SK-N-SH (cell line): ENCODE measurements at regions not wholly inside any gene's neighbourhood (a gene's known extent, or its start where the extent isn't known, plus 50 kb on each side); places are given as distances from the start of the nearest gene placed in this dataset.

Experiments used
- CTCF ChIA-PET: fragments of 300-600, 350-600 bp; formaldehyde crosslinking; extraction: SDS; loops from one replicate; lab custom pipeline; 2021; lab: Yijun Ruan, JAX
- POLR2A ChIA-PET: fragments of 350-600 bp; sonication (Branson Sonifier 250); formaldehyde crosslinking; extraction: SDS; loops from one replicate; lab custom pipeline; 2020; ENCODE audit warnings: antibody characterized with exemption, inconsistent platforms; lab: Yijun Ruan, JAX
- DNase-seq: peaks from one replicate; pipeline ENCODE4 v3.0.0; 2012
- H2AFZ ChIP-seq: fragments of 200-600 bp; sonication (generic); 2 replicates; pipeline ENCODE4 v1.8.1; 2016; ENCODE audit warnings: antibody characterized with exemption, mild to moderate bottlenecking, low read depth
- H3F3A ChIP-seq: fragments of 200-600 bp; sonication (generic); replicated peaks from 2 replicates; pipeline ENCODE3; 2016; ENCODE audit warnings: antibody characterized with exemption, mild to moderate bottlenecking; ENCODE audit not compliant: insufficient read depth
- H3K27ac ChIP-seq, 2 experiments: fragments of 200-500 bp in 1 of 2; fragments of 200-600 bp in 1 of 2; sonication (Bioruptor generic) in 1 of 2; sonication (generic), shearing (Covaris generic) in 1 of 2; 2 replicates each; pipeline versions ENCODE4 v1.5.1 to v1.6.1; 2014 to 2016; ENCODE audit warnings: low read depth in 2 of 2, inconsistent platforms in 1 of 2, low read length in 1 of 2, mild to moderate bottlenecking in 1 of 2, mixed read lengths in 1 of 2
- H3K27me3 ChIP-seq: fragments of 200-600 bp; sonication (generic), shearing (Covaris generic); 2 replicates; pipeline ENCODE4 v1.6.1; 2016; ENCODE audit warnings: mixed run types; ENCODE audit not compliant: insufficient read depth
- H3K36me3 ChIP-seq, 2 experiments: fragments of 200-500 bp in 1 of 2; fragments of 200-600 bp in 1 of 2; sonication (Bioruptor generic) in 1 of 2; sonication (generic) in 1 of 2; replicated peaks in 1 of 2; 2 replicates each; pipeline versions ENCODE3 to v1.5.1; 2014 to 2016; ENCODE audit warnings: low read length in 1 of 2, mild to moderate bottlenecking in 1 of 2; ENCODE audit not compliant: insufficient read depth in 2 of 2, control insufficient read depth in 1 of 2
- H3K4me1 ChIP-seq, 2 experiments: fragments of 200-500 bp in 1 of 2; fragments of 200-600 bp in 1 of 2; sonication (Bioruptor generic) in 1 of 2; sonication (generic), shearing (Covaris generic) in 1 of 2; 2 replicates each; pipeline versions ENCODE4 v1.5.1 to v1.6.1; 2014 to 2016; ENCODE audit warnings: low read depth in 1 of 2, low read length in 1 of 2, mixed run types in 1 of 2; ENCODE audit not compliant: insufficient read depth in 2 of 2, control insufficient read depth in 1 of 2
- H3K4me2 ChIP-seq: fragments of 200-600 bp; sonication (generic), shearing (Covaris generic); 2 replicates; pipeline ENCODE4 v1.6.1; 2017; ENCODE audit warnings: mixed run types
- H3K4me3 ChIP-seq, 2 experiments: fragments of 200-500 bp in 1 of 2; fragments of 200-600 bp in 1 of 2; sonication (Bioruptor generic) in 1 of 2; sonication (generic), shearing (Covaris generic) in 1 of 2; 2 replicates each; pipeline versions ENCODE4 v1.5.1 to v1.8.1; 2014 to 2016; ENCODE audit warnings: low read depth in 2 of 2, inconsistent platforms in 1 of 2, low read length in 1 of 2, mild to moderate bottlenecking in 1 of 2, mixed read lengths in 1 of 2, moderate library complexity in 1 of 2
- H3K79me2 ChIP-seq: fragments of 200-600 bp; sonication (generic); 2 replicates; pipeline ENCODE4 v1.8.1; 2017; ENCODE audit warnings: mild to moderate bottlenecking; ENCODE audit not compliant: insufficient read depth
- H3K9ac ChIP-seq: fragments of 200-600 bp; sonication (generic); 2 replicates; pipeline ENCODE4 v1.6.1; 2017; ENCODE audit warnings: mixed run types
- H3K9me2 ChIP-seq: fragments of 200-600 bp; sonication (generic); 2 replicates; pipeline ENCODE4 v1.6.1; 2017; ENCODE audit warnings: mixed run types
- H3K9me3 ChIP-seq: fragments of 200-600 bp; sonication (generic); 2 replicates; pipeline ENCODE4 v1.6.1; 2017; ENCODE audit warnings: mixed run types, mild to moderate bottlenecking, moderate library complexity
- H4K20me1 ChIP-seq: fragments of 200-600 bp; sonication (generic); 2 replicates; pipeline ENCODE4 v1.6.1; 2017; ENCODE audit warnings: mild to moderate bottlenecking, mixed run types; ENCODE audit not compliant: insufficient read depth
- ELF1 ChIP-seq: IDR thresholded peaks from 2 replicates; pipeline ENCODE4 v1.4.0; 2012
- EP300 ChIP-seq, 2 experiments: IDR thresholded peaks; 2 replicates each; pipeline versions ENCODE4 v1.4.0 to v1.6.1; 2012; ENCODE audit warnings: borderline replicate concordance in 1 of 2, low read depth in 1 of 2, low read length in 1 of 2
- EZH2phosphoT487 ChIP-seq: fragments of 200-600 bp; sonication (generic); IDR thresholded peaks from 2 replicates; pipeline ENCODE4 v1.6.1; 2017; ENCODE audit warnings: low read depth, mixed run types, mild to moderate bottlenecking, antibody characterized with exemption, moderate library complexity, borderline replicate concordance
- FOSL2 ChIP-seq: IDR thresholded peaks from 2 replicates; pipeline ENCODE4 v1.4.0; 2012; ENCODE audit warnings: low read depth, mild to moderate bottlenecking, moderate library complexity, borderline replicate concordance
- FOXJ3 ChIP-seq: sonication (generic); formaldehyde crosslinking; IDR thresholded peaks from 2 replicates; pipeline ENCODE4 v1.5.1; 2020; ENCODE audit warnings: mild to moderate bottlenecking, missing genetic modification reagents
- FOXM1 ChIP-seq: IDR thresholded peaks from 2 replicates; pipeline ENCODE4 v1.4.0; 2012; ENCODE audit warnings: low read depth, mild to moderate bottlenecking
- GABPA ChIP-seq: IDR thresholded peaks from 2 replicates; pipeline ENCODE4 v1.4.0; 2012; ENCODE audit warnings: low read depth, mild to moderate bottlenecking
- GATA2 ChIP-seq: sonication (generic); formaldehyde crosslinking; IDR thresholded peaks from 2 replicates; pipeline ENCODE4 v1.5.0; 2020; ENCODE audit warnings: mild to moderate bottlenecking, missing genetic modification reagents
- IRF3 ChIP-seq: fragments of 150-350 bp; IDR thresholded peaks from 2 replicates; pipeline ENCODE4 v1.6.1; 2016; ENCODE audit warnings: mild to moderate bottlenecking, low read depth, low read length
- JUND ChIP-seq: IDR thresholded peaks from 2 replicates; pipeline ENCODE4 v1.4.0; 2012
- MAX ChIP-seq: IDR thresholded peaks from 2 replicates; pipeline ENCODE4 v1.4.0; 2012; ENCODE audit warnings: low read depth
- MXI1 ChIP-seq: IDR thresholded peaks from 2 replicates; pipeline ENCODE4 v1.6.1; 2012; ENCODE audit warnings: mild to moderate bottlenecking, low read depth, low read length, improper control_type of control experiment
- NFIC ChIP-seq: IDR thresholded peaks from 2 replicates; pipeline ENCODE4 v1.4.0; 2012; ENCODE audit warnings: borderline replicate concordance
- NRF1 ChIP-seq: IDR thresholded peaks from 2 replicates; pipeline ENCODE4 v1.6.1; 2012; ENCODE audit warnings: low read depth, mild to moderate bottlenecking, low read length
- POLR2AphosphoS5 ChIP-seq: IDR thresholded peaks from 2 replicates; pipeline ENCODE4 v1.6.1; 2012; ENCODE audit warnings: low read depth, low read length
- RCOR1 ChIP-seq: fragments of 150-350 bp; IDR thresholded peaks from 2 replicates; pipeline ENCODE4 v1.6.1; 2017; ENCODE audit warnings: antibody characterized with exemption, low read length
- REST ChIP-seq: IDR thresholded peaks from 2 replicates; pipeline ENCODE4 v1.6.1; 2012; ENCODE audit warnings: mild to moderate bottlenecking, low read depth, low read length, moderate library complexity
- RFX5 ChIP-seq: IDR thresholded peaks from 2 replicates; pipeline ENCODE4 v1.6.1; 2012; ENCODE audit warnings: mild to moderate bottlenecking, improper control_type of control experiment, low read length
- SIN3A ChIP-seq: IDR thresholded peaks from 2 replicates; pipeline ENCODE4 v1.6.1; 2012; ENCODE audit warnings: low read depth, mild to moderate bottlenecking, low read length, moderate library complexity, borderline replicate concordance
- SMC3 ChIP-seq: IDR thresholded peaks from 2 replicates; pipeline ENCODE4 v1.6.1; 2012; ENCODE audit warnings: low read depth, low read length, improper control_type of control experiment
- TAF1 ChIP-seq: IDR thresholded peaks from 2 replicates; pipeline ENCODE4 v1.6.1; 2012; ENCODE audit warnings: low read depth, mild to moderate bottlenecking, low read length, moderate library complexity, borderline replicate concordance
- TCF12 ChIP-seq: IDR thresholded peaks from 2 replicates; pipeline ENCODE4 v1.4.0; 2012
- TEAD4 ChIP-seq: IDR thresholded peaks from 2 replicates; pipeline ENCODE4 v1.4.0; 2012; ENCODE audit warnings: mild to moderate bottlenecking, borderline replicate concordance; ENCODE audit not compliant: insufficient read depth
- ZBTB33 ChIP-seq: IDR thresholded peaks from 2 replicates; pipeline ENCODE4 v1.4.0; 2012; ENCODE audit warnings: low read depth, borderline replicate concordance
- WGBS: methylation state at CpG from one replicate; pipeline ENCODE4 v1.1.6; 2017; ENCODE audit warnings: low lambda C conversion rate; 5-methylcytosine and 5-hydroxymethylcytosine counted together

- no peak overlapping the region for H3K27ac ChIP-seq
- CTCF ChIA-PET = no interaction called here
- no peaks in the 10 kb centered on the region for H3K27me3 ChIP-seq
- no peaks in the 10 kb centered on the region for H3K79me2 ChIP-seq
- DNase-seq = no peak
- H2AFZ ChIP-seq = no peak overlapping the region
- TF ChIP-seq FOSL2 = no peak
- no peak for TF ChIP-seq EZH2phosphoT487
- TF ChIP-seq GATA2 (CRISPR knock-in tag) = no peak
- no peak for TF ChIP-seq TEAD4
- TF ChIP-seq IRF3 = no peak
- no peak for TF ChIP-seq NRF1
- TF ChIP-seq ELF1 = no peak
- TF ChIP-seq MXI1 = no peak
- TF ChIP-seq POLR2AphosphoS5 = no peak
- no peak for TF ChIP-seq MAX
- TF ChIP-seq JUND = no peak
- no peak for TF ChIP-seq RFX5
- no peak for TF ChIP-seq RCOR1
- TF ChIP-seq TCF12 = no peak
- no peak for TF ChIP-seq SMC3
- no peak for TF ChIP-seq NFIC
- TF ChIP-seq FOXM1 = no peak
- no peak for TF ChIP-seq GABPA
- H4K20me1 ChIP-seq = no peaks in the 10 kb centered on the region
- POLR2A ChIA-PET = no interaction called here
- H3F3A ChIP-seq = no peaks in the 10 kb centered on the region
- H3K9me2 ChIP-seq = no peaks in the 10 kb centered on the region
- no peak overlapping the region for H3K9ac ChIP-seq
- H3K4me2 ChIP-seq = no peak overlapping the region
- WGBS = 18% methylated on average over 3 of the region's 3 CpGs
- H3K36me3 ChIP-seq = no peaks in the 10 kb centered on the region
- H3K4me3 ChIP-seq = no peak overlapping the region
- no peaks in the 10 kb centered on the region for H3K4me1 ChIP-seq
- H3K9me3 ChIP-seq = no peaks in the 10 kb centered on the region
These were observed 134.9 kb upstream of the GRIA3 start for GRCh38 chrX:123049071-123049625.

- H3K36me3 ChIP-seq = no peaks in the 10 kb centered on the region
- ChIA-PET POLR2A (no interaction called here), CTCF (no interaction called here)
- no peaks in the 10 kb centered on the region for H4K20me1 ChIP-seq
- DNase-seq = no peak
- no peak for TF ChIP-seq MXI1
- no peak for TF ChIP-seq TAF1
- no peak for TF ChIP-seq SIN3A
- TF ChIP-seq EP300 (IDR thresholded peaks at IDR 0.05; ENCODE audit: borderline replicate concordance in 1 of 2, low read depth in 1 of 2, low read length in 1 of 2) = no peak
- TF ChIP-seq FOXJ3 (CRISPR knock-in tag) = no peak
- TF ChIP-seq GATA2 (CRISPR knock-in tag) = no peak
- no peak for TF ChIP-seq REST
- TF ChIP-seq ZBTB33 = no peak
- TF ChIP-seq FOSL2 = no peak
- no peak for TF ChIP-seq NFIC
- no peak overlapping the region for H3K4me3 ChIP-seq
- H3K9me3 ChIP-seq = no peaks in the 10 kb centered on the region
- H3K79me2 ChIP-seq = no peaks in the 10 kb centered on the region
- H2AFZ ChIP-seq = no peak overlapping the region
- H3K4me2 ChIP-seq = no peak overlapping the region
- H3K27ac ChIP-seq = no peak overlapping the region
- H3K27me3 ChIP-seq = no peaks in the 10 kb centered on the region
- no peaks in the 10 kb centered on the region for H3K4me1 ChIP-seq
- H3K9me2 ChIP-seq = no peaks in the 10 kb centered on the region
- no peak overlapping the region for H3K9ac ChIP-seq
- no peaks in the 10 kb centered on the region for H3F3A ChIP-seq
These were observed 123.1 kb upstream of the GRIA3 start for GRCh38 chrX:123060986-123061385.
